Astrocyte of the spinal cord (primary cell): ENCODE measurements at regions not wholly inside any gene's neighbourhood (a gene's known extent, or its start where the extent isn't known, plus 50 kb on each side); places are given as distances from the start of the nearest gene placed in this dataset.

Source experiments
- DNase-seq: peaks from one replicate; pipeline ENCODE4 v3.0.0; 2011; ENCODE audit warnings: low read depth, low spot score
- H3K4me3 ChIP-seq: 2 replicates; pipeline ENCODE4 v1.5.1; 2011; ENCODE audit warnings: low read depth, mild to moderate bottlenecking, low read length, moderate library complexity
- CTCF ChIP-seq: IDR thresholded peaks from 2 replicates; pipeline ENCODE4 v1.5.1; 2012; ENCODE audit warnings: low read depth, mild to moderate bottlenecking, low read length, inconsistent platforms
- in situ Hi-C: cut with HindIII; loops from 2 replicates; pipeline ENCODE4 v1.10.0; 2017; ENCODE audit warnings: low sequenced_read_pairs

DNA sequence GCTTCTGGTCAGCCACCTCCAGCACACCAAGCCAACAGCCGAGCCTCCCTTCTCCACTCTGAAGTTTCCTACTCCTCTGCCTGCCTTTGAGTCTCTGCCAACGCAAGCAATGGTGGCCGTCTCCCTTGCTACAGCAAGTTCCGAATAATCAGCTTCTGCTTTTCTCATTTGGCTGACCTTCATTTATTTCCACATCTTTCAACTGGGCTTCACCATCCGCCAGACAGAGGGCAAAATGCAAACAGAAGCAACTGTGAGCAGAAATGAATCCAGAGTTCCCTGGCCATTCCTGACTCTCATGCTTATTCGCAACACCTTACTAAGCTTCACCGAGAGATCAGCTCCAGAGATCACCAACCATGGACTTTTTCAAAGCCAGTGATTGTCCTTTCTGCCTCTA is 621.0 kb downstream of the NPHP4 start:
- no peak overlapping the region for H3K4me3 ChIP-seq
- DNase-seq = no peak
- in situ Hi-C loops = no loop called here
- no peak for TF ChIP-seq CTCF

DNA sequence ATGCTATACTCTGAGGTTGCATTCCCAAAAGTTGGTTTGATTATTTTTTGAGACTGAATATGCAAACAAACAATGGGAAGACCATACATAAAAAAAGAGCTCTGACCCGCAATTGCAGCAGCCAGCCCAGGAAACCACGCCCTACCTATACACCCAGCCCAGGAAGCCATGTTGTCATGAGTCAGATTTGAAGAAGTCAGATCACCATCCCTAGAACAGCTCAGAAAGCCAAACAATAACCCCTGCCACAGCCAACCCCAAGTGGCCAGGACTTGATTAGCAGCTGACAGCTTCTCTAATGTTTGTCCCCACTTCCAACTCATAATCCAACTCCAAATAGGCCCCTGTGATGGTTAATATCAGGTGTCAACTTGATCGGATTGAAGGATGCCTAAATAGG is 621.9 kb downstream of the NPHP4 start:
- TF ChIP-seq CTCF = no peak
- in situ Hi-C loops = no loop called here
- no peak overlapping the region for H3K4me3 ChIP-seq
- DNase-seq = no peak

- H3K4me3 ChIP-seq = no peak overlapping the region
- in situ Hi-C loops = no loop called here
- no peak for TF ChIP-seq CTCF
- no peak for DNase-seq
Observed at GRCh38 chr1:5369223-5369622, 623.0 kb downstream of the NPHP4 start.

GRCh38 chr1:5368201-5368600 is 624.0 kb downstream of the NPHP4 start:
- TF ChIP-seq CTCF = no peak
- no peak overlapping the region for H3K4me3 ChIP-seq
- in situ Hi-C loops = no loop called here

GRCh38 chr1:5367306-5367705 is 624.9 kb downstream of the NPHP4 start:
- no peak for TF ChIP-seq CTCF
- in situ Hi-C loops = no loop called here
- H3K4me3 ChIP-seq = no peak overlapping the region
- no peak for DNase-seq

More at GRCh38 chr1:5368201-5368600, 624.0 kb downstream of the NPHP4 start:
- no peak for DNase-seq

GRCh38 chr1:5365751-5366150 is 626.5 kb downstream of the NPHP4 start:
- no peak for TF ChIP-seq CTCF
- DNase-seq = no peak
- in situ Hi-C loops = no loop called here
- H3K4me3 ChIP-seq = no peak overlapping the region

GRCh38 chr1:5364591-5364990 is 627.6 kb downstream of the NPHP4 start:
- H3K4me3 ChIP-seq = no peak overlapping the region
- no peak for DNase-seq
- in situ Hi-C loops = no loop called here
- no peak for TF ChIP-seq CTCF
